ENCODE measurements at regions not wholly inside any gene's neighbourhood (a gene's known extent, or its start where the extent isn't known, plus 50 kb on each side); places are given as distances from the start of the nearest gene placed in this dataset.

- TF ChIP-seq CTCF (optimal IDR thresholded peaks at IDR 0.05 in 1 of 3, IDR thresholded peaks at IDR 0.05 in 1 of 3, conservative IDR thresholded peaks at IDR 0.05 in 1 of 3; ENCODE audit: extremely low read depth in 1 of 3, insufficient read depth in 2 of 3, low read length in 3 of 3) (no peak), EZH2 (IDR thresholded peaks at IDR 0.05; ENCODE audit: low read length) (no peak)
Measured at GRCh38 chr11:93967258-93967657, 53.9 kb upstream of the HEPHL1 start.
